H1 (cell line): ENCODE measurements at regions not wholly inside any gene's neighbourhood (a gene's known extent, or its start where the extent isn't known, plus 50 kb on each side); places are given as distances from the start of the nearest gene placed in this dataset.

Source experiments
- CTCF ChIA-PET: fragments of 300-600 bp; sonication (Branson Sonifier 250); formaldehyde crosslinking; loops from one replicate; lab custom pipeline; 2021; ENCODE audit not compliant: partially characterized antibody; lab: Charles Lee
- POLR2A ChIA-PET: fragments of 300-600 bp; sonication (Branson Sonifier 250); formaldehyde crosslinking; loops from one replicate; lab custom pipeline; 2021; ENCODE audit warnings: inconsistent platforms; ENCODE audit not compliant: partially characterized antibody; lab: Charles Lee
- DNase-seq, 2 experiments: peaks; one replicate each; pipeline versions ENCODE4 v3.0.0 to v3.0.0-alpha.2; 2010 to 2022; ENCODE audit warnings: low spot score in 2 of 2, low read depth in 1 of 2, mixed read lengths in 1 of 2
- FAIRE-seq: peaks from 2 replicates; lab custom pipeline; 2011; peaks lifted over from hg19 to GRCh38; lab: Jason Lieb, UNC
- H2AFZ ChIP-seq: 2 replicates; pipeline ENCODE4 v1.8.1; 2012; ENCODE audit warnings: low read length, inconsistent platforms
- H2AK5ac ChIP-seq: 2 replicates; pipeline ENCODE4 v1.6.1; 2013; ENCODE audit warnings: low read depth, low read length
- H2BK120ac ChIP-seq: replicated peaks from 2 replicates; pipeline ENCODE3; 2013; ENCODE audit warnings: low read depth, low read length, inconsistent platforms
- H2BK12ac ChIP-seq: 2 replicates; pipeline ENCODE4 v1.6.1; 2013; ENCODE audit warnings: low read depth, low read length
- H2BK15ac ChIP-seq: 2 replicates; pipeline ENCODE4 v1.6.1; 2013; ENCODE audit warnings: low read length
- H2BK20ac ChIP-seq: 2 replicates; pipeline ENCODE4 v1.6.1; 2013; ENCODE audit warnings: low read length
- H2BK5ac ChIP-seq: 2 replicates; pipeline ENCODE4 v1.6.1; 2013; ENCODE audit warnings: low read depth, low read length
- H3K14ac ChIP-seq: 2 replicates; pipeline ENCODE4 v1.6.1; 2013; ENCODE audit warnings: inconsistent platforms; ENCODE audit not compliant: insufficient read length
- H3K18ac ChIP-seq: 2 replicates; pipeline ENCODE4 v1.6.1; 2013; ENCODE audit warnings: low read length; ENCODE audit errors: extremely low read depth
- H3K23ac ChIP-seq: 2 replicates; pipeline ENCODE4 v1.6.1; 2013; ENCODE audit warnings: inconsistent platforms; ENCODE audit not compliant: insufficient read length
- H3K23me2 ChIP-seq: 2 replicates; pipeline ENCODE4 v1.6.1; 2013; ENCODE audit warnings: low read depth, low read length
- H3K27ac ChIP-seq: 2 replicates; pipeline ENCODE4 v1.6.1; 2011; ENCODE audit warnings: low read depth, low read length, inconsistent platforms
- H3K27me3 ChIP-seq, 4 experiments: replicated peaks in 1 of 4; 1 replicate in 1 of 4; 2 replicates in 3 of 4; pipeline versions ENCODE4 v1.6.1 to v1.8.1; 2011 to 2013; ENCODE audit warnings: low read length in 3 of 4, mild to moderate bottlenecking in 3 of 4, inconsistent platforms in 2 of 4, mixed read lengths in 2 of 4, moderate library complexity in 1 of 4; ENCODE audit not compliant: control insufficient read depth in 3 of 4, insufficient read depth in 3 of 4; ENCODE audit errors: extremely low read depth in 1 of 4
- H3K36me3 ChIP-seq, 4 experiments: 2 replicates each; pipeline versions ENCODE4 v1.6.1 to v1.8.1; 2011 to 2013; ENCODE audit warnings: mild to moderate bottlenecking in 4 of 4, low read length in 3 of 4, moderate library complexity in 2 of 4, control low read depth in 1 of 4, inconsistent platforms in 1 of 4; ENCODE audit not compliant: insufficient read depth in 4 of 4, control insufficient read depth in 2 of 4
- H3K4ac ChIP-seq: replicated peaks from 2 replicates; pipeline ENCODE3; 2013; ENCODE audit warnings: low read length, low read depth, mixed read lengths, inconsistent platforms; ENCODE audit not compliant: insufficient read length
- H3K4me1 ChIP-seq, 4 experiments: replicated peaks in 1 of 4; 1 replicate in 1 of 4; 2 replicates in 3 of 4; pipeline versions ENCODE4 v1.6.1 to v1.8.1; 2011 to 2013; ENCODE audit warnings: low read length in 3 of 4, inconsistent platforms in 2 of 4, mixed read lengths in 1 of 4; ENCODE audit not compliant: insufficient read depth in 4 of 4, control insufficient read depth in 3 of 4
- H3K4me2 ChIP-seq, 2 experiments: 2 replicates each; pipeline versions ENCODE4 v1.6.1 to v1.8.1; 2011 to 2013; ENCODE audit warnings: low read depth in 2 of 2, low read length in 2 of 2, control low read depth in 1 of 2, inconsistent platforms in 1 of 2, mild to moderate bottlenecking in 1 of 2; ENCODE audit not compliant: insufficient read depth in 1 of 2
- H3K4me3 ChIP-seq, 4 experiments: fragments of 200-600, 300-600 bp in 1 of 4; sonication (generic), shearing (Covaris generic), sonication (Bioruptor Twin) in 1 of 4; 2 replicates each; pipeline versions ENCODE4 v1.5.1 to v1.8.1; 2011 to 2016; ENCODE audit warnings: low read length in 4 of 4, low read depth in 3 of 4, control low read depth in 2 of 4, inconsistent platforms in 2 of 4, mild to moderate bottlenecking in 2 of 4, mixed read lengths in 1 of 4, moderate library complexity in 1 of 4; ENCODE audit not compliant: insufficient read depth in 2 of 4; ENCODE audit errors: extremely low read depth in 1 of 4
- H3K56ac ChIP-seq: replicated peaks from 2 replicates; pipeline ENCODE3; 2013; ENCODE audit warnings: low read depth, mild to moderate bottlenecking, mixed read lengths, low read length, inconsistent platforms; ENCODE audit not compliant: insufficient read length
- H3K79me1 ChIP-seq: 2 replicates; pipeline ENCODE4 v1.6.1; 2013; ENCODE audit warnings: low read depth, low read length, control low read depth
- H3K79me2 ChIP-seq, 2 experiments: 2 replicates each; pipeline versions ENCODE4 v1.6.1 to v1.8.1; 2012 to 2013; ENCODE audit warnings: low read length in 2 of 2, mild to moderate bottlenecking in 2 of 2, inconsistent platforms in 1 of 2; ENCODE audit not compliant: insufficient read depth in 2 of 2, control insufficient read depth in 1 of 2
- H3K9ac ChIP-seq, 4 experiments: replicated peaks in 1 of 4; 1 replicate in 1 of 4; 2 replicates in 3 of 4; pipeline versions ENCODE4 v1.6.1 to v1.8.1; 2011 to 2013; ENCODE audit warnings: low read depth in 3 of 4, low read length in 3 of 4, control low read depth in 2 of 4, mild to moderate bottlenecking in 2 of 4, moderate library complexity in 2 of 4, inconsistent platforms in 1 of 4; ENCODE audit errors: extremely low read depth in 1 of 4
- H3K9me3 ChIP-seq, 2 experiments: 2 replicates each; pipeline versions ENCODE4 v1.6.1 to v1.8.1; 2012 to 2013; ENCODE audit warnings: mild to moderate bottlenecking in 2 of 2, moderate library complexity in 2 of 2, control low read depth in 1 of 2, inconsistent platforms in 1 of 2, low read depth in 1 of 2, low read length in 1 of 2, mixed read lengths in 1 of 2; ENCODE audit not compliant: insufficient read depth in 2 of 2
- H4K20me1 ChIP-seq, 2 experiments: replicated peaks in 1 of 2; 2 replicates each; pipeline versions ENCODE3 to v1.8.1; 2011 to 2013; ENCODE audit warnings: inconsistent platforms in 2 of 2, low read length in 2 of 2, mild to moderate bottlenecking in 1 of 2; ENCODE audit not compliant: insufficient read depth in 2 of 2, control insufficient read depth in 1 of 2
- H4K5ac ChIP-seq: 2 replicates; pipeline ENCODE4 v1.6.1; 2013; ENCODE audit warnings: low read length, low read depth, mixed read lengths, inconsistent platforms; ENCODE audit not compliant: insufficient read length
- H4K8ac ChIP-seq: 2 replicates; pipeline ENCODE4 v1.8.0; 2013; ENCODE audit warnings: mild to moderate bottlenecking, moderate library complexity, low read length, inconsistent platforms; ENCODE audit not compliant: insufficient read depth; ENCODE audit errors: extremely low read depth
- H4K91ac ChIP-seq: replicated peaks from 2 replicates; pipeline ENCODE3; 2013; ENCODE audit warnings: low read length, mixed read lengths, inconsistent platforms; ENCODE audit not compliant: insufficient read length
- CTCF ChIP-seq, 3 experiments: IDR thresholded peaks; 1 replicate in 2 of 3; 2 replicates in 1 of 3; pipeline versions ENCODE4 v1.5.1 to v1.6.1; 2011; ENCODE audit warnings: low read length in 3 of 3, mild to moderate bottlenecking in 3 of 3, inconsistent platforms in 2 of 3, low read depth in 1 of 3, moderate library complexity in 1 of 3; ENCODE audit not compliant: insufficient read depth in 1 of 3; ENCODE audit errors: control extremely low read depth in 1 of 3
- RAD21 ChIP-seq, 2 experiments: IDR thresholded peaks in 1 of 2; conservative IDR thresholded peaks in 1 of 2; 2 replicates each; pipeline ENCODE4 v1.6.1; 2011; ENCODE audit warnings: low read depth in 2 of 2, low read length in 2 of 2, improper control_type of control experiment in 1 of 2, inconsistent platforms in 1 of 2, mild to moderate bottlenecking in 1 of 2, moderate library complexity in 1 of 2
- TAF7 ChIP-seq: optimal IDR thresholded peaks from 2 replicates; pipeline ENCODE3; 2011; ENCODE audit warnings: low read depth, mild to moderate bottlenecking, inconsistent platforms, low read length, moderate library complexity, borderline replicate concordance
- WGBS, 2 experiments: shearing (Covaris generic) in 1 of 2; methylation state at CpG; one replicate each; pipeline versions ENCODE4 v1.1.6 to v1.1.7; 2013 to 2015; ENCODE audit warnings: low lambda C conversion rate in 2 of 2, mixed read lengths in 2 of 2, inconsistent platforms in 1 of 2, low coverage in 1 of 2, missing lambda C conversion rate in 1 of 2; ENCODE audit not compliant: insufficient replicate concordance in 2 of 2, insufficient coverage in 1 of 2, insufficient read length in 1 of 2; ENCODE audit errors: extremely low coverage in 1 of 2, missing lambda C conversion rate in 1 of 2; 5-methylcytosine and 5-hydroxymethylcytosine counted together

- Histone ChIP-seq H2AFZ (no peak overlapping the region), H4K5ac (no peak overlapping the region), H3K27me3 (no peaks in the 10 kb centered on the region), H2BK15ac (no peak overlapping the region), H3K4me2 (no peak overlapping the region), H3K9ac (peak overlapping the region in 1 of 4 experiments; percentile 8; a peak in 1 of 7 replicates), H3K14ac (no peak overlapping the region), H3K4me3 (no peak overlapping the region), H2BK20ac (no peak overlapping the region), H4K8ac (no peak overlapping the region), H3K79me2 (no peaks in the 10 kb centered on the region), H2BK120ac (no peak overlapping the region), H3K18ac (no peak overlapping the region), H2BK12ac (no peak overlapping the region), H3K4ac (no peak overlapping the region), H4K20me1 (no peaks in the 10 kb centered on the region), H3K9me3 (no peaks in the 10 kb centered on the region), H3K36me3 (no peaks in the 10 kb centered on the region), H3K79me1 (no peaks in the 10 kb centered on the region), H3K56ac (no peak overlapping the region), H3K23me2 (no peaks in the 10 kb centered on the region), H3K27ac (no peak overlapping the region), H3K4me1 (no peaks in the 10 kb centered on the region), H2AK5ac (no peak overlapping the region), H2BK5ac (no peak overlapping the region), H4K91ac (no peak overlapping the region), H3K23ac (no peak overlapping the region)
- ChIA-PET POLR2A (interaction anchor here (1.0 kb wide), 1 partner anchor 874 kb away, joined by 3 read pairs; the partner anchor contains the start of gene ARL14EP), CTCF (interaction anchor here (0.7 to 5.2 kb wide), 15 partner anchors 14 to 896 kb away, joined by 3 to 33 read pairs (median 4); no protein-coding TSS in a partner anchor)
- 64% methylated on average over 3 of the region's 3 CpGs; no CpG with 5 or more reads in 1 of the 2 experiments for WGBS, 2 experiments
- FAIRE-seq, result no peak
- no peak for DNase-seq
- TF ChIP-seq TAF7 (no peak), CTCF (IDR thresholded peaks at IDR 0.05; ENCODE audit: control extremely low read depth in 1 of 3, insufficient read depth in 1 of 3, low read depth in 1 of 3, low read length in 3 of 3) (peak in 2 of 3 experiments; percentile 54 to 68; a peak in 3 of 4 replicates), RAD21 (IDR thresholded peaks at IDR 0.05 in 1 of 2, conservative IDR thresholded peaks at IDR 0.05 in 1 of 2; ENCODE audit: low read depth in 2 of 2, low read length in 2 of 2) (peak; percentile 88 to 92)
These were observed 568.5 kb downstream of the KCNA4 start for GRCh38 chr11:29448246-29448877.
